ENCODE measurements at regions not wholly inside any gene's neighbourhood (a gene's known extent, or its start where the extent isn't known, plus 50 kb on each side); places are given as distances from the start of the nearest gene placed in this dataset.

GRCh38 chr6:135692426-135692825, 159.1 kb upstream of the PDE7B start:
- Histone ChIP-seq H3K27me3 (ENCODE audit: low read length) (no peaks in the 10 kb centered on the region), H3K36me3 (ENCODE audit: low read length) (no peaks in the 10 kb centered on the region), H3K4me3 (ENCODE audit: insufficient read depth, low read length, poor library complexity, severe bottlenecking) (no peak overlapping the region), H3K9ac (ENCODE audit: low read length) (no peak overlapping the region), H3F3A (ENCODE audit: insufficient read depth) (no peaks in the 10 kb centered on the region), H4K20me1 (ENCODE audit: low read depth, low read length) (no peaks in the 10 kb centered on the region), H2AFZ (ENCODE audit: low read depth, low read length, severe bottlenecking) (no peak overlapping the region), H3K79me2 (ENCODE audit: insufficient read depth, low read length) (no peaks in the 10 kb centered on the region), H3K4me2 (ENCODE audit: low read depth, low read length, poor library complexity, severe bottlenecking) (no peak overlapping the region), H3K9me3 (ENCODE audit: insufficient read depth, low read length) (no peaks in the 10 kb centered on the region), H3K27ac (ENCODE audit: low read depth, low read length) (no peak overlapping the region), H3K9me2 (replicated peaks; ENCODE audit: insufficient read depth, low read length) (no peaks in the 10 kb centered on the region)
- TF ChIP-seq CTCF (IDR thresholded peaks at IDR 0.05; ENCODE audit: insufficient read depth, low read length, poor library complexity, severe bottlenecking), result no peak
- TF ChIP-seq EZH2phosphoT487 (conservative IDR thresholded peaks at IDR 0.05; ENCODE audit: low read length), result no peak

- Histone ChIP-seq H3K27me3 (ENCODE audit: low read length) (no peaks in the 10 kb centered on the region), H3K4me2 (ENCODE audit: low read depth, low read length, poor library complexity, severe bottlenecking) (no peak overlapping the region), H3K36me3 (ENCODE audit: low read length) (no peaks in the 10 kb centered on the region), H3F3A (ENCODE audit: insufficient read depth) (no peaks in the 10 kb centered on the region), H3K9ac (ENCODE audit: low read length) (no peak overlapping the region), H3K4me3 (ENCODE audit: insufficient read depth, low read length, poor library complexity, severe bottlenecking) (no peak overlapping the region), H3K79me2 (ENCODE audit: insufficient read depth, low read length) (no peaks in the 10 kb centered on the region), H3K27ac (ENCODE audit: low read depth, low read length) (no peak overlapping the region), H3K9me2 (replicated peaks; ENCODE audit: insufficient read depth, low read length) (no peaks in the 10 kb centered on the region), H3K9me3 (ENCODE audit: insufficient read depth, low read length) (no peaks in the 10 kb centered on the region), H2AFZ (ENCODE audit: low read depth, low read length, severe bottlenecking) (no peak overlapping the region), H4K20me1 (ENCODE audit: low read depth, low read length) (no peaks in the 10 kb centered on the region)
- TF ChIP-seq EZH2phosphoT487 (conservative IDR thresholded peaks at IDR 0.05; ENCODE audit: low read length) (no peak), CTCF (IDR thresholded peaks at IDR 0.05; ENCODE audit: insufficient read depth, low read length, poor library complexity, severe bottlenecking) (no peak)
Observed at GRCh38 chr6:135693811-135694370, 157.6 kb upstream of the PDE7B start.

- Histone ChIP-seq H3K9me2 (replicated peaks; ENCODE audit: insufficient read depth, low read length) (no peaks in the 10 kb centered on the region), H3K79me2 (ENCODE audit: insufficient read depth, low read length) (no peaks in the 10 kb centered on the region), H3F3A (ENCODE audit: insufficient read depth) (no peaks in the 10 kb centered on the region), H3K4me2 (ENCODE audit: low read depth, low read length, poor library complexity, severe bottlenecking) (no peak overlapping the region), H3K9ac (ENCODE audit: low read length) (no peak overlapping the region), H3K36me3 (ENCODE audit: low read length) (no peaks in the 10 kb centered on the region), H3K4me3 (ENCODE audit: insufficient read depth, low read length, poor library complexity, severe bottlenecking) (no peak overlapping the region), H3K27ac (ENCODE audit: low read depth, low read length) (no peak overlapping the region), H3K27me3 (ENCODE audit: low read length) (no peaks in the 10 kb centered on the region), H4K20me1 (ENCODE audit: low read depth, low read length) (no peaks in the 10 kb centered on the region), H3K9me3 (ENCODE audit: insufficient read depth, low read length) (no peaks in the 10 kb centered on the region), H2AFZ (ENCODE audit: low read depth, low read length, severe bottlenecking) (no peak overlapping the region)
- TF ChIP-seq EZH2phosphoT487 (conservative IDR thresholded peaks at IDR 0.05; ENCODE audit: low read length), result no peak
- TF ChIP-seq CTCF (IDR thresholded peaks at IDR 0.05; ENCODE audit: insufficient read depth, low read length, poor library complexity, severe bottlenecking), result no peak
Observed at GRCh38 chr6:135699705-135700104, 151.8 kb upstream of the PDE7B start.

Measured in SU-DHL-6 (cell line).